Rectal smooth muscle tissue (tissue), 1 donor: ENCODE measurements at regions not wholly inside any gene's neighbourhood (a gene's known extent, or its start where the extent isn't known, plus 50 kb on each side); places are given as distances from the start of the nearest gene placed in this dataset.

Experiments
- H3K27ac ChIP-seq: one replicate; pipeline ENCODE4 v1.7.0; 2013; ENCODE audit warnings: low read depth, low read length, inconsistent platforms
- H3K27me3 ChIP-seq: one replicate; pipeline ENCODE4 v1.7.0; 2013; ENCODE audit warnings: low read length; ENCODE audit not compliant: control insufficient read depth, insufficient read depth
- H3K36me3 ChIP-seq: one replicate; pipeline ENCODE4 v1.7.0; 2013; ENCODE audit warnings: low read length; ENCODE audit not compliant: control insufficient read depth, insufficient read depth
- H3K4me1 ChIP-seq: one replicate; pipeline ENCODE4 v1.7.0; 2013; ENCODE audit warnings: low read length; ENCODE audit not compliant: control insufficient read depth, insufficient read depth
- H3K4me3 ChIP-seq: one replicate; pipeline ENCODE4 v1.7.0; 2013; ENCODE audit warnings: low read length
- H3K9ac ChIP-seq: one replicate; pipeline ENCODE4 v1.7.0; 2013; ENCODE audit warnings: low read length

- Histone ChIP-seq H3K36me3 (no peaks in the 10 kb centered on the region), H3K9ac (no peak overlapping the region), H3K27ac (no peak overlapping the region), H3K4me3 (no peak overlapping the region), H3K27me3 (no peaks in the 10 kb centered on the region), H3K4me1 (no peaks in the 10 kb centered on the region)
Measured at GRCh38 chrX:20507901-20508620, 241.4 kb upstream of the RPS6KA3 start.

- Histone ChIP-seq H3K4me3 (no peak overlapping the region), H3K9ac (no peak overlapping the region), H3K27me3 (no peaks in the 10 kb centered on the region), H3K27ac (no peak overlapping the region), H3K36me3 (no peaks in the 10 kb centered on the region), H3K4me1 (no peaks in the 10 kb centered on the region)
Measured at GRCh38 chrX:20506739-20507138, 240.0 kb upstream of the RPS6KA3 start.

GRCh38 chrX:20500949-20501348, 234.2 kb upstream of the RPS6KA3 start:
- no peak overlapping the region for H3K9ac ChIP-seq
- no peaks in the 10 kb centered on the region for H3K4me1 ChIP-seq
- H3K36me3 ChIP-seq: no peaks in the 10 kb centered on the region
- no peaks in the 10 kb centered on the region for H3K27me3 ChIP-seq
- H3K27ac ChIP-seq: no peak overlapping the region
- no peak overlapping the region for H3K4me3 ChIP-seq

GRCh38 chrX:20500171-20500865, 233.6 kb upstream of the RPS6KA3 start:
- Histone ChIP-seq H3K27ac (no peak overlapping the region), H3K4me1 (no peaks in the 10 kb centered on the region), H3K9ac (no peak overlapping the region), H3K4me3 (no peak overlapping the region), H3K27me3 (no peaks in the 10 kb centered on the region), H3K36me3 (no peaks in the 10 kb centered on the region)

GRCh38 chrX:20499763-20500162, 233.1 kb upstream of the RPS6KA3 start:
- Histone ChIP-seq H3K27ac (no peak overlapping the region), H3K4me1 (no peaks in the 10 kb centered on the region), H3K9ac (no peak overlapping the region), H3K4me3 (no peak overlapping the region), H3K27me3 (no peaks in the 10 kb centered on the region), H3K36me3 (no peaks in the 10 kb centered on the region)

- no peak overlapping the region for H3K27ac ChIP-seq
- H3K4me1 ChIP-seq: no peaks in the 10 kb centered on the region
- H3K9ac ChIP-seq: no peak overlapping the region
- H3K4me3 ChIP-seq: no peak overlapping the region
- H3K27me3 ChIP-seq: no peaks in the 10 kb centered on the region
- H3K36me3 ChIP-seq: no peaks in the 10 kb centered on the region
Measured at GRCh38 chrX:20498851-20499635, 232.3 kb upstream of the RPS6KA3 start.

GRCh38 chrX:20495575-20495974, 228.9 kb upstream of the RPS6KA3 start:
- Histone ChIP-seq H3K9ac (no peak overlapping the region), H3K4me3 (no peak overlapping the region), H3K27me3 (no peaks in the 10 kb centered on the region), H3K27ac (no peak overlapping the region), H3K4me1 (no peaks in the 10 kb centered on the region), H3K36me3 (no peaks in the 10 kb centered on the region)

- Histone ChIP-seq H3K9ac (no peak overlapping the region), H3K27me3 (no peaks in the 10 kb centered on the region), H3K36me3 (no peaks in the 10 kb centered on the region), H3K4me3 (no peak overlapping the region), H3K27ac (no peak overlapping the region), H3K4me1 (no peaks in the 10 kb centered on the region)
Measured at GRCh38 chrX:20488473-20488872, 221.8 kb upstream of the RPS6KA3 start.

GRCh38 chrX:20487227-20487626, 220.5 kb upstream of the RPS6KA3 start:
- no peaks in the 10 kb centered on the region for H3K36me3 ChIP-seq
- no peak overlapping the region for H3K27ac ChIP-seq
- no peaks in the 10 kb centered on the region for H3K27me3 ChIP-seq
- H3K9ac ChIP-seq: no peak overlapping the region
- no peak overlapping the region for H3K4me3 ChIP-seq
- H3K4me1 ChIP-seq: no peaks in the 10 kb centered on the region

GRCh38 chrX:20481632-20482031, 214.9 kb upstream of the RPS6KA3 start:
- no peak overlapping the region for H3K4me3 ChIP-seq
- H3K27ac ChIP-seq: no peak overlapping the region
- no peaks in the 10 kb centered on the region for H3K27me3 ChIP-seq
- H3K4me1 ChIP-seq: no peaks in the 10 kb centered on the region
- H3K36me3 ChIP-seq: no peaks in the 10 kb centered on the region
- no peak overlapping the region for H3K9ac ChIP-seq

GRCh38 chrX:20479896-20480295, 213.2 kb upstream of the RPS6KA3 start:
- H3K36me3 ChIP-seq: no peaks in the 10 kb centered on the region
- H3K27me3 ChIP-seq: no peaks in the 10 kb centered on the region
- no peak overlapping the region for H3K9ac ChIP-seq
- no peak overlapping the region for H3K4me3 ChIP-seq
- H3K27ac ChIP-seq: no peak overlapping the region
- no peaks in the 10 kb centered on the region for H3K4me1 ChIP-seq

- Histone ChIP-seq H3K4me3 (no peak overlapping the region), H3K27me3 (no peaks in the 10 kb centered on the region), H3K9ac (no peak overlapping the region), H3K27ac (no peak overlapping the region), H3K4me1 (no peaks in the 10 kb centered on the region), H3K36me3 (no peaks in the 10 kb centered on the region)
Measured at GRCh38 chrX:20479048-20479447, 212.3 kb upstream of the RPS6KA3 start.
